ENCODE measurements at regions not wholly inside any gene's neighbourhood (a gene's known extent, or its start where the extent isn't known, plus 50 kb on each side); places are given as distances from the start of the nearest gene placed in this dataset.

DNA sequence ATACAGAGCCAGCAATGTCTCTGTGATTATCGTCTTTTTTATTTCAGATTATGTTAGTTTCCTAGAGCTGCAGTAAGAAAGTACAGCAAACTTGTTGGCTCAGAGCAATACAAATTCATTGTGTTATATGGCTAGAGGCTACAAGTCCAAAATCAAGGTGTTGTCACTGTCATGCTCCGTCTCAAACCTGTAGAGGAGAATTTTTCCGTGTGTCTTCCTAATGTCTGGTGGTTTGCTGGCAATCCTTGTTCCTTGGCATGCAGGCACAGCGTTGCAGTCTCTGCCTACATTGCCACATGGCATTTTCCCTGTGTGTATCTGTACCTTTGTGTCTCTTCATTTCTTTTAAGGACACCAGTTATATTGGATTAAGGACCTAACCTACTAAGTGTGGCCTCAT is 244.4 kb downstream of the LRRIQ3 start:
- DNase-seq: no peak

DNA sequence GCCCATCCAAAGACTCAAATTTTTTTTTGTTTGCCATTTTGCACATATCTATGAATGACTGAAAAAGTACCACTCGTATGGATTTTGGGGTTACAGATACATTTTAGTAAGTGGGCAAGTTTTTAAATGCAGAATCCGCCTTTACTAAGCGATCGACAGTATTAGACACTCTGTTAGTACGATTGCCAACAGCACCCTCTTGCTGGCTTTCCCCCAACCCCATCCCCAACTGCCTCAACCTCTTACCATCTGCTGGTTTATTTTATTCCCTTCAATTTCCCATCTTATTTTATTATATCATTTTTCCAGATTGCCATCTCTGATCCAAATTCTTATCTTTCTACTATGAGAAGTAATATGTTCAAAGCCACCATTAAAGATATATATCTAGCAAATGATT is 244.8 kb downstream of the LRRIQ3 start:
- DNase-seq: no peak

DNA sequence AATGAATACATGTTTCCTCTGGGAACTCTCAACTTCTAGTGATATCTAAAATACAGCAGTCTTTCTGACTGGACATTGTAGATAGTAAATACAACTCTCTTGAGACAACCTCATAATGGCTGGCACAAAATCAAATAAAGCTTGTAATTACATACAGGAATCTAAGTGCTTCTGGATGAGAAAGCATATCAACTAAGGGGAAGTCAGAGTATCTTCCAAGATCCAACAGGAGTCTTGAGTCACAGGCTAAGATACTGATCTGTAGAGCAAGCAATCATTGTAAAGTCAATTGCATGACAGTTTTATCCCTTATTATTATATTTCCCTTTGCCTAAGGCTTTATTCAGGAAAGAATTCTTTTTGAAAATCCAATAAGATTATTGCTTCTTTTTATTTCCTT is 249.9 kb downstream of the LRRIQ3 start:
- no peak for DNase-seq

DNA sequence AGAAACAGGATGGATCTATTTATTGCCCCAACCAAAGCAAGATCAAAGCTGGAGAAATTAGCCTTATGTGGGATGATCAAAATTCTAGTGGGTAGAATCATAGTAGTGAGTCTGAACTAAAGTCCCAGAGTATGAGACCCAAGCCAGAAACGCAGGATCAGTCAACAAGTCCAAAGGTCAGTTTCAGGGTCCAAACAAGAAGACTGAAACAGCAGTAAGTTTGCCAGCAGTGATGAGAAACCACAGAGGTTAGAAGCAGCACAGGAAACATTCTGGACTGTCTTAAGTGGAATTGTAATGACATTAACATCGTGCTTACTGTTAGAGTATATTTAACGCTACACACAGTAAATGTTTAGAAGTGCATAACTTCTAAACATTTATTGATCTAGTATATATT is 251.0 kb downstream of the LRRIQ3 start:
- DNase-seq: no peak

DNA sequence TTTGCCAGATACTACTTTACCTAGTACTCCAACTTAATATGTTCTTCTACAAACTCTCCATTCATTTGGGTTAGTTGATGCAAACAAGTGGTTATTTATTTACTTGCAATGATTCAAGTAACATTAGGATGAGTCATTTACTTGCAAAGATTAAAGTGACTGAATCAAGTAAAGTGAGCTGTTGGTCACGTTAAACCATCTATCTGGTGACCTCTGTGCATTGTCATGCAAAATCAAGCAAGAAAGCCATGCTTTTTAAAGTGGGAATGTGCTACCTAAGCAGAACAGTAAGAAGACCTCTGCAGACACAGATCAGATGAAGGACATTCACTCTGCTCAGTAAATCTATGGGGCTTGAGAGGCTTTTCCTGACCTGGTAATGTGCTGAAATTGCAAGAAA is 254.7 kb downstream of the LRRIQ3 start:
- no peak for DNase-seq

DNA sequence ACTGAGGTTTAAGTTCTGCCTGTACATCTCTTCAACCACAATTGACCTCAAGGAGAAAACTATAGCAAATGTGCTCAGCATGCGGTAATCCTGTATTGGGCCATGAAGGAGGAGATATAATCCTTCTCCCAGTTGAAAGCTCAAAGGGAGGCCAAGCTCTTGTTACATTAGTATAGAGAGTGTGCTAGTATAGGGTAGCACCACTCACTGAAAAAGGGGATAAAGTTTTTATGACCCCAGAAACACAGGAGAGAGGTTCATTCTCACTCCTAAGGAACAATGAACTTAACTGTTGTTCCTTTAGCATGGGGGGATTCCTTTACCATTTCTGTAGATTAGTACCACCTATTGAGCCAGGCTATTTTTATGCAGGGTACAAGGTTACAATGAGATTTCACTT is 267.7 kb downstream of the LRRIQ3 start:
- DNase-seq: no peak

DNA sequence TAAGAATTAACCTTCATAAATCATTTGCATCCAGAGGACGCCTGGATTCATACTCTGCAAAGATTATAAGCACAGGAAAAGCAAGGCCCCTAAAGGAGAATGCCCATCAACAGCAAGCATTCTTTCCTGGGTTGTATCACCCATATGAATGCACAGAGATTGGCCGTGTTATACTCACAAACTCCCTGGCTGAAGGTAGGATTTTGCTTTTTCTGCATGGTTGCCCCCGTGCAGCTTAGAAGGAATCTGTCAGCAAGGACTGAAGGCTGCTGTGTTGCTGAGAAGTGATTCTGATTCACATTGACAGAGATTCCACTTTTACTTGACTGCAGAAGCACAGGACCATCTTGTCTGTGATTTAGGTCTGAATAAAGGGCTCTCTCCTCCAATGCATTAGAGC is 283.0 kb downstream of the LRRIQ3 start:
- DNase-seq: no peak

DNA sequence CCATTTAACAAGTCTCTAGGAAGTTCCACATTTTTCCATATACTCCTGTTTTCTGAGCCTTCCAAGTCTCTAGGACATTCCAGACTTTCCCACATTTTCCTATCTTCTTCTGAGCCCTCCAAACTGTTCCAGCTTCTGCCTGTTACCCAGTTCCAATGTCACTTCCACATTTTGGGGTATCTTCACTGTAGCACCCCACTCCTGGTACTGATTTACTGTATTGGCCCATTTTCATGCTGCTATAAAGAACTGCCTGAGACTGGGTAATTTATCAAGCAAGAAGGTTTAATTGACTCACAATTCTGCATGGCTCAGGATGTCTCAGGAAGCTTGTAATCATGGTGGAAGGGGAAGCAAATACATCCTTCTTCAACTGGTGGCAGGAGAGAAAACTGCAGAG is 285.0 kb downstream of the LRRIQ3 start:
- no peak for DNase-seq

DNA sequence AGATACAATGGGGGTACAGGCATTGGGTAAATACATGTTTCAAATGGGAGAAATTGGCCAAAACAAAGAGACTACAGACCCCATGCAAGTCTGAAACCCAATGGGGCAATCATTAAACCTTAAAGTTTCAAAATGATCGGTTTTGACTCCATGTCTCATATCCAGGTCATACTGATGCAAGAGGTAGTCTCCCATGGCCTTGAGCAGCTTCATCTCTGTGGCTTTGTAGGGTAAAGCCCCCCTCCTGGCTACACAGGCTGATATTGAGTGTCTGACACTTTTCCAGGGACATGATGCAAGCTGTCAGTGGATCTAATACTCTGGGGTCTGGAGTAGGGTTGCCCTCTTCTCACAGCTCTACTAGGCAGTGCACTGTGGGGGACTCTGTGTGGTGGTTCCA is 286.1 kb downstream of the LRRIQ3 start:
- no peak for DNase-seq

DNA sequence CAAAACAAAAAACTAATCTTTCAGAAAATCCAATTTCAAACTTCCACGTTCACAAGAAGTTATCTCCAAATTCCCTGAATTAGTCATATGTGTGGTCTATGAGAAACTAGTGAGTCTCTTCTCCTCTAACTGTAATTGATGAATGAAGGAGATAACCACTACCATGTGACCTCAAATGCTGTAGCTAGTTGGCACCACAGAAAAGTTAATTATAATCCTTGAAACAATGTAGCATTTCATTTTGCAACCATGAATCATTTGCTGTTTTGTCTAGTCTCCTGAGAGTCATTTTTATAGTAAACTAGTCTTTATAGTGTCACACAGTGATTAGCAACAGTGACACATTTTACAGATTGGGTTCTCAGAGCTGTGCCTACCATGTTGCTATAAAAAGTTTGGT is 287.5 kb downstream of the LRRIQ3 start:
- DNase-seq: no peak

DNA sequence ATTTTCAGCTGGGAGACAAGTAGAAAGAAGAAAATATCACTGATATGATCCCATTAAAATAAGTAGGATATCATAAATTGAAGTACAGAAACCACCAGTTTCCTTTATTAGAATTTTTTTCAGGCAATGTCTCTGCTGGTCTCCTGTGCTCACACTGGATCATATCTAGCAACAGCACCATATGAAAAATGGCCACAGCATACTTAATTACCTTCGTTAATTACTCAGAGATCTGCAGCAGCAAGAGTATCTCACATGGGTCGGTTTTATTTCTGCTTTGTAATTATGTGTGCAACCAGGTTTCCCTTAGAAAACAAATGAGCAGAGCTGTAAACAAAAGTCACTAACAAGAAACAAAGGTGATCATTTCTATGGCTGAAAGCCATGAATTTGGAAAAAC is 287.9 kb downstream of the LRRIQ3 start:
- no peak for DNase-seq

DNA sequence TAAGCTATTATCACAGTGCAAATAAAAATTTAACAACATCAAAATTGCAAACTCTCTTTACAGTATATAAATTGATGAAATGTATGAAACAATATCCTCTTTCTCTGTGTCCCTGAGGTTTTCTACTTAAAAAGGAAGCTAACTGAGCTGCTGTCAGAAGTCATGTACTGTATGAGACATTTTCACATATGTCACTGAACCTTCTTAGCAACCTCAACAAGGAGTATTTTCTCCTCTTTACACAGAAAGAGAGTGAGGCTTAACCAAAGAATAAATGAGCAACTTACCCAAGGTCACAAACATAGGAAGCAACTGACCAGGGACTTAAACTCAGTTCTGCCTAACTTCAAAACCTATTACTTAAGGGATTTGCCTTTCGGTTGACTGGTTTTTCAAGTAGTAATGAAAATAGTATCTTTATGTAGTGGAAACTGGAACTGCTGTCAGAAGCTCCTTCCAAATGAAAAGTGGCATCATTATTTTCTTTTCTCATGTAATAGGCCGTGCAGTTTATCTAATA is 288.9 kb downstream of the LRRIQ3 start:
- DNase-seq: no peak

DNA sequence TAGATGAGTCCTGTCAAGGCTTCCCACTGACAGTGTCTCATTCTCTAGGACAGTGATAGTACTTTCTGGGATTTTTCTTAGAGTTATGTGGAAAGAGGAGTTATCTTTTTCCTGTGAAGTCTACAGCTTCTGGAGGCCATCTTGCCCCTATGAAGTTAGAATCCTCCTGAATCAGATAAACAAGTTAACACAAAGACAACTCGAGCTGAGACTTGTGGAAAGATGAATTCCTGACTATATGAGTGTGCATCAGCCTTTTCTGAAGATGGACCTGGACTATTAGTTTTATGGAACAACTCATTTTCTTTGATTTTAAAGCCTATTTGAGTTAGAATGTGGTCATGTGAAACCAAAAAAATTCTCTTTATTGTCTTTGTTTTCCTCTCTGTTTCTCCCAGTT is 290.9 kb downstream of the LRRIQ3 start:
- no peak for DNase-seq

DNA sequence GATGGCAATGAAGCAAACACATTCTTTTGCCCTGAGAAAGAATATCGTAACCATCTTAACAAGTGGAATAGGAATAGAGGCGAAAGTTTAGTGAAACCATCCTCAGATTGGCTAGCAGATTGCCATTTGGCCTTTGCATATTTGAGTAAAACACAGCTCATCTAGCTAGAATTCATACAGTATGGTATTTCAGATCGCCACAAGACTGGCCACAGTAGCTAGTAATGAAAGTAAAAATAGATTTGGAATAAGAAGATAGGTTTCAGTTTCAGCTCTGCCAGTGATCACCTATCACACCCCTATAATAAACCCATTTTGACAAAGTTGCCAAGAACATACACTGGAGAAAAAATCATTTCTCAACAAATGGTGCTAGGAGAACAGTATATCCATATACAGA is 294.9 kb downstream of the LRRIQ3 start:
- no peak for DNase-seq

DNA sequence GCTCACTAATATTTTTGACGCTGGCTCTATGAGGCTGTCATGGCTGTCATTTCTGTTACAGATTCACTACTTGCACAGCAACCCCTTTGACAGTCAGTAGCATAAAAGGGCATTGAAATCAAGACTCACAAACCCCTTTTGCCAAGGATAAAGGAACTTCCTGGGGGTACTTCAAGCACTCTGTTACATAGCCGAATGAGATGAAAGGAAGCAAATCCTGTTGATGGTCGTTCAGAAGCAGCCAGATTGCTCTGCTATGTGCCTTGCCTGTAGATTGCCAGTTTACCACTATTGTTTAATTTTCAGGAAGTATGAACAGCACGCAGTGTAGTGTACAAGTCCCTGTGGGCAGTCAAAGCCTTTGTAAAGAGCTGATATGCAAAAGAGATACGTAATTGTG is 296.2 kb downstream of the LRRIQ3 start:
- DNase-seq: no peak

DNA sequence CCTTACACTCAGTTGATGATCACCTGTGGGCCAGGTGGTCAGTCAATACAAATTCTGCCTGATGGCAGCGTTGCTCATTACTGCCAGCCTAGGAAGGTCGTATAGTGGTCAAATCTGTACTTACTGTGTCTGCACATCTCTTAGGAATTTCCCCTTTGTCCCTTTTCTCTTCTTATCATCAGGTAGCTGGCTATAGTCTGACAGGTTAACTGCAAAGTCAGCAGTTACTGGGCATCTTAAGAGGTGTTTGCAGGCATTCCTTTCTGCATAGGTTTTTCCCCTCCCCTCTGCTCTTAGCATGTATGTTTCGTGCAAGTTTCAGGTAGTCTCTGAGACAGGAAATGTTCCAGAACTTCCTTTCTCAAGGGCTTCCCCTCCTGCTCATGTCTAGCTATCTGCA is 298.7 kb downstream of the LRRIQ3 start:
- DNase-seq: no peak

DNA sequence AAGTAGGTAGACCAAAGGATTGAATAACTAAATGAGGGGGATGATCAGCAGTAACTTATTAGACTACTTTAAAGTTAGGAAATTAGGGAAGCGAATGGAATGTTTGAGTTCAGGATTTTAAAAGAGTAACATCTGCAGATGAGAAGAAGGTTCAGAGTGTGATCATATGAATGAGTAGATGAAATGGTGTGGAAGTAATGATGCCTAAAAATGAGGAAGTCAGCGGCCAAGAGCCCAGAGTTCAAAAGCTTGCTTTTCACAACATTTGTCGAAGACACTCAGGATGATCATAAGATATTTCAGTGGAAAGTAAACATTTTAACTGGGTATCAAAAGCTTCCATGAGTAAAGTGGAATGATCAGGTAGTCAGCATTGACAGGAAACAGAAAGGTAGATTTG is 299.4 kb downstream of the LRRIQ3 start:
- DNase-seq: no peak

DNA sequence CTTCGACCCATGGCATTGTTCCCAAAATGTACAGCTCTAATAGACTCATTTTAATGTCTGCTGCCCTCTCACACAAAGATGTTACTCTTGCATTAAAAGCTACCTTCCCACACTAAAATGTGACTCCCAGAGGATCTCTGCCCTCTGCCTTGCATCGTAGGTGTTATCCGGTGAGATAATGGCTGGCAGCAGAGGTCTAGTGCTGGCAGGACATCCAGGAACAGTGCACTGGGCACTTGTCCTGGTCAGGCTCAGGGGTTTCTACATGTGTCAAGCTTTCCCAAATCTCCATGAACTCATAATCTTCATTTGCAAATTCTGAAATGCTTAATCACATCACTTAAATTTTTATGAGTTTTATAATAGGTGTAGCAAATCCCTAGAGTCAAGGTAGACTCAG is 310.6 kb downstream of the LRRIQ3 start:
- DNase-seq: no peak

DNA sequence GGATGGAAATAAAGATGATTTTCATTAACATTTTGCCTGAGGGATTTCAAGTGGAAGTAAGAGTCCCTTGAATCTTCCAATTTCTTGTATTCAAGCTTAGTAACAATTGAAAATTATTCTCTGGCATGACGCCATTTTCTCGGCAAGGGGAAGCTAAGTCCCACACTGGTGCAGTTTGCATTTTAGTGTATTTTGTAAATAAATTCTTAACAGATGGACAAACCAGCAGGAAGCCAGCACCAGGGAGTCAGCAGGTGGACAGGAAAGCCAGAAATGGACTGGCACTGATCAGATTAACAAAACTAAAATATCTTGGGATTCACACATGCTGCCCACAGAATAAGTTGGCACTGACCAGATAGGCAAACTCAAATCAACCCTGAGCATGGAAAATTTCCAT is 311.3 kb downstream of the LRRIQ3 start:
- DNase-seq: no peak

DNA sequence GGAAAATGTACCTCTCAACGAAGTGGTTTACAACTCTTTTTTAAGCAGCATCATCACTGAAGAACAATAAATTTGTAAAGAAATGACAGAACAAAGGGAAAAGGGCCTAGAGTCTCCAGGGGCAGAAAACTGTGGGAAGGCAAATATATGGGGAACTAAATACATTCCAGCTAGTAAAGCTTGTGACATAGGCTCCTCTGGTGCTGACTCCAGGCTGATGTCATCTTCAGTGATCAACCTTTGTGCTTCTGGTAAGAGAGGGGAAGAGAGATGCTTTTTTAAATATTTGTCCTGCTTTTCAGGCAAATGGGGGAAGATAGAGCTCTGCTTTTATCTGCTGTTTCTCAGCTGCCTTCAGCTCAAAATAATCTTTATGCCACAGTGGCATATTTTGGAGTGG is 323.2 kb downstream of the LRRIQ3 start:
- no peak for DNase-seq

DNA sequence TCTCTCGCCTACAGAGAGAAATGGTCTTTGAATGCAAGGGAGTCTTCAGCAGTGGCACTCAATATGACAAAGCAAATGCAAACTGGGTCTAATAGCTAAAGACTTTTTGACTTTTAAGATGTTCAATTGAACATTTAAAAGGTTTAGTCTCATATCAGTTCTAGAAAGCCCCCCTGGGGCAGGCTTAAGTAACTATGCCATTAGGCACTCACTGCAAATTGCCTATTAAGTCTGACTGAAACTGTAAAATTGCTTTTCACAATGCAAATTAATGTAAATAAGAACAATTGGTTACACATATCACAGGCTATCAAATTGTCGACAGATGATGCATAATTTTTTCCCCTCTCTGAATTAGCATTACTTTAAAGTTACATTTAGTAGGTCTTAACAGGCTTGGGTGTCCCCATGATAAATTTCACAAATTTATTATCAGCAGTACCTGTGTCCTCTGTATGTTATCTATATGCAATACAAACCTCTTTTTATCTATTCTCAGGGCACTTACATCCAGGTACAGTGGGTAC is 329.1 kb downstream of the LRRIQ3 start:
- DNase-seq: no peak

DNA sequence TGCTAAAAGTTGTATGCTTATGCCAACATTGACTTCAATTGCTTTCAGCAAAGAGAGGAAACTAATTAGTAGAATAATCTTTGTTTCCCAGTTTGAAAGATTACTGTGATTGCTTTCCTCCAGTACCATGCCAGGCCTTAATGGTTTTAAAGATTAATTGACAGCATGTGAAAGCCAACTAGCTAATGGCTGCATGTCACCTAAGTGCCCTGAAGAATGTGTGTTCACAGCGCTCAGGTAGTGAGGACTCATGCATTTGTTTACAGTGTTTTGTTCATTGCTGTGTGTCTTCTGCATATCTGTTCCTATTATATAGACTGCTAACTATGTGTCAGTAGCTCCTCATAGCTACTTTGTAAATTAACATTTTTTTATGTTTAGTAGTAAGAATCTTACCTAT is 335.6 kb downstream of the LRRIQ3 start:
- DNase-seq: no peak

DNA sequence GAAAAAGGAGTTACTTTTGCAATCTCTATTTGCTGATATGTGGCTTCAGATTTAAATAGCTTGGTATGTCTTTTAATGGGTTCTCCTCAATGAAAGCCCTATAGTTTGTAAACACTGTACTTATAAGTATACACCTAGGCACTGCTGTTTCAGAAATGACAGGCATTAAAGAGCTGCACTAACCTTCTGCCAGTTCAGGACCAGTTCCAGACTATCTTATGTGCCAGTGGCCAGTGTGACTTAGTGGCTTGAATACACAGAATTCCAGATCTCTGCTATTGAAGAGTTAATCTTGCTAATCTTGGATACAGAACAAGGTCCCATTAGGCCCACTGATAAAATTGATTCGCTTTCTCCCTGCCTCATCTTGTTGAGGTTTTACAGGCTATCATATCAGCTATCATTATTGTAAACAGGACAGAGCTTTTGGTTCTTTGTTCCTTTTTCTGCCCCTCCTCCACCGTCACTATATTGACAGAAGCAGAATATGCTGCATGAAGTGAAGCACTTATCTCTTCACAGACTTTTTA is 337.5 kb downstream of the LRRIQ3 start:
- no peak for DNase-seq

DNA sequence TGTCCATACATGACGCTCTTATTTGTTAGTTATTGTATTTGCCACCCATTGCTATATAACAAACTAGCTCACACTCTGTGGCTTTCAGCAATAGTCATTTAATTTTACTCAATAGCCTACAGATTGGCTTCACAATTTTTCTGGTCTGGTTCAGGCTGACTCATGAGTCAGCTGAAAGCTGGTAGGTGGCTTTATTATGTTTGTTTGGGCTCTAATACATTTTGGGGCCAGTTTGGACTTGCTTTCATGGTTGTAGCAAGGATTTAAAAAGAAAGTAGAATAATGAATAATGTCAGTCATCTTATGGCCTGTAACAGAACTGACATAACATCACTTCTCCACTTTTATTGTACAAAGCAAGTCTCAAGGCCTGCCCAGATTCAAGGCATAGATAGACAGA is 338.7 kb downstream of the LRRIQ3 start:
- no peak for DNase-seq

DNA sequence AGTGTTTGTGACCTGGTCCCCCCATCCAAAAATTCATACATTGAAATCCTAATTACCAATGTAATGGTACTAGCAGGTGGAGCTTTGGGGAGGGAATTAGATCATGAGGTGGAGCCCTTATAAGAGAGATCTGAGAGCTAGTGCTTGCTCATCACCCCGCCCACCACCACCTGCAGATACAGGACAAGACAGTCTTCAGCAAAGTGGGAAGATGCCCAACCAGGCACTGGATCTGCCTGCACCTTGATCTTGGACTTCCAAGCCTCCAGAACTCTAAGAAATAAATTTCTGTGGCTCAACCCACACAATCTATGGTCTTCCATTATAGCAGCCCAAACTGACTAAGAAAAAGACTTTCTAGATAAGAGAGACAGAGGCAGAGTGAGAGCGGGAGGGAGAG is 343.4 kb downstream of the LRRIQ3 start:
- DNase-seq: no peak

DNA sequence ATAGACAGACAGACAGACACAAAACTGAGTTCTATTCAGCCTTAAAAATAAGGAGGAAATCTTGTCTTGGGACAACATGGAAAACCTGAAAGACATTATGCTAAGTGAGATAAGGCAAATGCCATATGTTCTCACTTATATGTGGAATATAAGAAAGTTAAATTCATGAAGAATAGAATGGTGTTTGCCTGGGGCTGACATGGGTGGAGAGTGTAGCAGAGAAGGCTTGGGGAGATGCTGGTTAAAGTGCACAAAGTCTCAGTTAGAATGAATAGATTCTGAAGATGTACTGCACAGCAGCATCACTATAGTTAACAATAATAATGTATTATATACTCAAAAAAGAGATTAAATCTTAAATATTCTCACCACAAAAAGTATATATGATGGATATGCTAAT is 355.5 kb downstream of the LRRIQ3 start:
- no peak for DNase-seq

Measured in activated CD4-positive, alpha-beta T cell treated with anti-CD3 and anti-CD28 coated beads for 48 hours (primary cell).